GM12865 (cell line): ENCODE measurements at regions not wholly inside any gene's neighbourhood (a gene's known extent, or its start where the extent isn't known, plus 50 kb on each side); places are given as distances from the start of the nearest gene placed in this dataset.
"Not testable (repeated sequence)": the region's sequence is repeated elsewhere in the genome, so short reads cannot be mapped to it uniquely, and the experiment has no call there.

Source experiments
- DNase-seq: peaks from one replicate; pipeline ENCODE4 v3.0.0; 2010; ENCODE audit warnings: low read depth
- H3K4me3 ChIP-seq: 2 replicates; pipeline ENCODE4 v1.5.1; 2011; ENCODE audit warnings: mild to moderate bottlenecking, low read depth, low read length, control low read depth
- CTCF ChIP-seq: IDR thresholded peaks from 2 replicates; pipeline ENCODE4 v1.5.1; 2011; ENCODE audit warnings: low read length, control low read depth, low read depth, inconsistent platforms; ENCODE audit not compliant: insufficient read depth; ENCODE audit errors: missing control alignments

- TF ChIP-seq CTCF: no peak
- no peak for DNase-seq
- no peak overlapping the region for H3K4me3 ChIP-seq
These were observed 953.3 kb downstream of the METTL15 start for GRCh38 chr11:29061452-29061851.

GRCh38 chr11:29056487-29056886 is 948.3 kb downstream of the METTL15 start:
- not testable (repeated sequence) for DNase-seq

GRCh38 chr11:29051935-29052334 is 943.7 kb downstream of the METTL15 start:
- TF ChIP-seq CTCF: no peak
- H3K4me3 ChIP-seq: no peak overlapping the region
- no peak for DNase-seq

More at GRCh38 chr11:29056487-29056886, 948.3 kb downstream of the METTL15 start:
- not testable (repeated sequence) for H3K4me3 ChIP-seq

- not testable (repeated sequence) for DNase-seq, H3K4me3 ChIP-seq
These were observed 942.8 kb downstream of the METTL15 start for GRCh38 chr11:29050962-29051361.

- DNase-seq: no peak
- no peak overlapping the region for H3K4me3 ChIP-seq
- TF ChIP-seq CTCF: no peak
These were observed 932.3 kb downstream of the METTL15 start for GRCh38 chr11:29040489-29040888.

- no peak for TF ChIP-seq CTCF
- no peak overlapping the region for H3K4me3 ChIP-seq
- DNase-seq: no peak
These were observed 924.4 kb downstream of the METTL15 start for GRCh38 chr11:29032384-29033149.

GRCh38 chr11:29029452-29029851 is 921.3 kb downstream of the METTL15 start:
- no peak for TF ChIP-seq CTCF
- no peak overlapping the region for H3K4me3 ChIP-seq
- no peak for DNase-seq

- DNase-seq: no peak
- TF ChIP-seq CTCF: no peak
- H3K4me3 ChIP-seq: no peak overlapping the region
These were observed 919.2 kb downstream of the METTL15 start for GRCh38 chr11:29027436-29027835.
